ENCODE measurements at regions not wholly inside any gene's neighbourhood (a gene's known extent, or its start where the extent isn't known, plus 50 kb on each side); places are given as distances from the start of the nearest gene placed in this dataset.

DNA sequence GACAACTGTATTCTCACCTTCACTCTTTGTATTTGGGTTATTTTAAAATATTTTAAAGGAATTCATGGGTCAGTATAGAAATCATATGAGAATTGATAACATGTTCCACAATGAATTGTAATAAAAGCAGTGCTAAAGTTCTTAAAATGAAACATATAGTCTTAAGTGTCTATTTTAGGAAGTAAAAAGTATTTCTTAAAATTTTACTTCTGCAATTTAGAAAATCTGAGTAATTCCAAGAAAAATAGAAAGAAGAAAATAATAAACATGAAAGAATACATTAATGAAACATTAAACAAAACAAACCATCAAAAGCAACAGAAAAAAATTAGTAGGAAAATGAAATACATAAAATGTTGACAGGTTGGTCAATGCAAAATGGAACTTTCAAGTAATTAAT lies 332.4 kb downstream of the ETS1 start:
- Mint-ChIP-seq H3K27ac (no peak overlapping the region), H3K4me3 (no peak overlapping the region), H3K27me3 (ENCODE audit: low read depth) (no peaks in the 10 kb centered on the region), H3K9me3 (no peaks in the 10 kb centered on the region), H3K4me1 (no peaks in the 10 kb centered on the region), H3K36me3 (no peaks in the 10 kb centered on the region)
- CTCF ChIA-PET, result interaction anchor here (1.3 kb wide), 1 partner anchor 377 kb away, joined by 3 read pairs; no protein-coding TSS in a partner anchor
- DNase-seq (ENCODE audit: low spot score) (no peak), ATAC-seq (no peak)
- POLR2A ChIA-PET, result no interaction called here
- TF ChIP-seq JAZF1 (CRISPR knock-in tag; IDR thresholded peaks at IDR 0.05), result no peak
- TF ChIP-seq, protein P1, sequence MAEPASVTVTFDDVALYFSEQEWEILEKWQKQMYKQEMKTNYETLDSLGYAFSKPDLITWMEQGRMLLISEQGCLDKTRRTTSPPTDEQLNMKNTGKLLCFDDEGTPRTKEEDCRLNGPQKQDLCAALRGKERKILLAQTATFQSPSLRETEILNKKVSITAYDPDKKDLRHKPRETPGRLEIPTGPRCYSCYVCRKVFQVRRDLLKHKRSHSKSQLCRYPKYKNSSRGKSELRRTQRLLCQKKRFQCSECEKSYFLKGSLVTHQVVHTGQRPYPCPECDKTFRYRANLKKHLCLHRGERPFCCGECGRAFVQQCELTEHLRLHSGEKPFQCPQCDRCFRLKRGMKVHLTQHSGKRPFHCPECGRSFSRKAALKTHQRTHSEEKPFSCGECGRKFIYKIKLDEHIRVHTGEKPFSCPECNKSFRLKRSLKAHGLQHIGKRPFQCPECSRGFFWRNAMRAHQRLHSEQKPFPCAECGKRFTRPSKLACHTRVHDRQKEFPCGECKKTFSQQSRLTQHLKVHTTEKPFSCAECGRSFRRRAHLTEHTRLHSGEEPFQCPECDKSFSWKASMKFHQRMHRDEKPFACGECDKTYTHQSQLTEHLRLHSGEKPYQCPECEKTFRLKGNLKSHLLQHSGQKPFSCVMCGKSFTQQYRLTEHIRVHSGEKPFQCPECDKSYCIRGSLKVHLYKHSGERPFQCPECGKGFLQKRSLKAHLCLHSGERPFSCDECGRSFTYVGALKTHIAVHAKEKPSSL (CRISPR knock-in tag; conservative IDR thresholded peaks at IDR 0.05), result no peak
- no peak for TF ChIP-seq RORB (CRISPR knock-in tag; IDR thresholded peaks at IDR 0.05)
- TF ChIP-seq CBFB (CRISPR knock-in tag; IDR thresholded peaks at IDR 0.05; ENCODE audit: low read depth), result no peak
- TF ChIP-seq SMAD4 (CRISPR knock-in tag; IDR thresholded peaks at IDR 0.05), result no peak
- no peak for TF ChIP-seq NR3C1 (CRISPR knock-in tag; conservative IDR thresholded peaks at IDR 0.05; ENCODE audit: low read depth)
- TF ChIP-seq, protein P2, sequence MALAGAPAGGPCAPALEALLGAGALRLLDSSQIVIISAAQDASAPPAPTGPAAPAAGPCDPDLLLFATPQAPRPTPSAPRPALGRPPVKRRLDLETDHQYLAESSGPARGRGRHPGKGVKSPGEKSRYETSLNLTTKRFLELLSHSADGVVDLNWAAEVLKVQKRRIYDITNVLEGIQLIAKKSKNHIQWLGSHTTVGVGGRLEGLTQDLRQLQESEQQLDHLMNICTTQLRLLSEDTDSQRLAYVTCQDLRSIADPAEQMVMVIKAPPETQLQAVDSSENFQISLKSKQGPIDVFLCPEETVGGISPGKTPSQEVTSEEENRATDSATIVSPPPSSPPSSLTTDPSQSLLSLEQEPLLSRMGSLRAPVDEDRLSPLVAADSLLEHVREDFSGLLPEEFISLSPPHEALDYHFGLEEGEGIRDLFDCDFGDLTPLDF (CRISPR knock-in tag; IDR thresholded peaks at IDR 0.05), result no peak
- TF ChIP-seq TEAD4 (CRISPR knock-in tag; IDR thresholded peaks at IDR 0.05), result no peak
- TF ChIP-seq ZNF232 (CRISPR knock-in tag; IDR thresholded peaks at IDR 0.05), result no peak
- no peak for TF ChIP-seq NFYB (CRISPR knock-in tag; conservative IDR thresholded peaks at IDR 0.05; ENCODE audit: low read depth)
- TF ChIP-seq, protein P3, sequence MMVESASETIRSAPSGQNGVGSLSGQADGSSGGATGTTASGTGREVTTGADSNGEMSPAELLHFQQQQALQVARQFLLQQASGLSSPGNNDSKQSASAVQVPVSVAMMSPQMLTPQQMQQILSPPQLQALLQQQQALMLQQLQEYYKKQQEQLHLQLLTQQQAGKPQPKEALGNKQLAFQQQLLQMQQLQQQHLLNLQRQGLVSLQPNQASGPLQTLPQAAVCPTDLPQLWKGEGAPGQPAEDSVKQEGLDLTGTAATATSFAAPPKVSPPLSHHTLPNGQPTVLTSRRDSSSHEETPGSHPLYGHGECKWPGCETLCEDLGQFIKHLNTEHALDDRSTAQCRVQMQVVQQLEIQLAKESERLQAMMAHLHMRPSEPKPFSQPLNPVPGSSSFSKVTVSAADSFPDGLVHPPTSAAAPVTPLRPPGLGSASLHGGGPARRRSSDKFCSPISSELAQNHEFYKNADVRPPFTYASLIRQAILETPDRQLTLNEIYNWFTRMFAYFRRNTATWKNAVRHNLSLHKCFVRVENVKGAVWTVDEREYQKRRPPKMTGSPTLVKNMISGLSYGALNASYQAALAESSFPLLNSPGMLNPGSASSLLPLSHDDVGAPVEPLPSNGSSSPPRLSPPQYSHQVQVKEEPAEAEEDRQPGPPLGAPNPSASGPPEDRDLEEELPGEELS (CRISPR knock-in tag; IDR thresholded peaks at IDR 0.05), result no peak
- no peak for TF ChIP-seq ETV6 (CRISPR knock-in tag; IDR thresholded peaks at IDR 0.05)
- no peak for TF ChIP-seq FOXK1 (CRISPR knock-in tag; IDR thresholded peaks at IDR 0.05)
- TF ChIP-seq, protein P4, sequence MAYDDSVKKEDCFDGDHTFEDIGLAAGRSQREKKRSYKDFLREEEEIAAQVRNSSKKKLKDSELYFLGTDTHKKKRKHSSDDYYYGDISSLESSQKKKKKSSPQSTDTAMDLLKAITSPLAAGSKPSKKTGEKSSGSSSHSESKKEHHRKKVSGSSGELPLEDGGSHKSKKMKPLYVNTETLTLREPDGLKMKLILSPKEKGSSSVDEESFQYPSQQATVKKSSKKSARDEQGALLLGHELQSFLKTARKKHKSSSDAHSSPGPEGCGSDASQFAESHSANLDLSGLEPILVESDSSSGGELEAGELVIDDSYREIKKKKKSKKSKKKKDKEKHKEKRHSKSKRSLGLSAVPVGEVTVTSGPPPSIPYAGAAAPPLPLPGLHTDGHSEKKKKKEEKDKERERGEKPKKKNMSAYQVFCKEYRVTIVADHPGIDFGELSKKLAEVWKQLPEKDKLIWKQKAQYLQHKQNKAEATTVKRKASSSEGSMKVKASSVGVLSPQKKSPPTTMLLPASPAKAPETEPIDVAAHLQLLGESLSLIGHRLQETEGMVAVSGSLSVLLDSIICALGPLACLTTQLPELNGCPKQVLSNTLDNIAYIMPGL (CRISPR knock-in tag; IDR thresholded peaks at IDR 0.05), result no peak
- TF ChIP-seq CREB1 (CRISPR knock-in tag; IDR thresholded peaks at IDR 0.05), result no peak
- no peak for TF ChIP-seq GABPB1 (CRISPR knock-in tag; IDR thresholded peaks at IDR 0.05)
- TF ChIP-seq NFE2L1 (CRISPR knock-in tag; IDR thresholded peaks at IDR 0.05), result no peak
- no peak for TF ChIP-seq ZBTB21 (CRISPR knock-in tag; IDR thresholded peaks at IDR 0.05; ENCODE audit: borderline replicate concordance)
- TF ChIP-seq JUN (CRISPR knock-in tag; IDR thresholded peaks at IDR 0.05), result no peak

DNA sequence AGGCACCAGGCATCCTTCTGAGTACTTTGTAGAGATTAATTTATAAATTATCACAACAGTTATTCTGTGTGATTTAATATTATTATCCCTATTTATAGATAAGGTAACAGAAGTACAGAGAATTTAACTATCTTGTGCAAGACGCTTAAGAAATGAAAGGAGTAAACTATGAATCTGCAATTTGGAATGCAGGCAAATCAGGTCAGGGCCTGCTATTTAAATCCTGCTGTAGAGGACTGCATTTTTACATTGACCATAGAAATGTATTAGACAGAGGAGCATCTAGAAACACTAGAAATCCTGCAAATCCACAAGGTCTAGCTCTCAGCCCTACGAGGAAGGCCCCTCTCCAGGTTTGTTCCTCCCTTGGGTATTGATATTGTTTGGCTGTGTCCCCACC lies 336.2 kb downstream of the ETS1 start:
- DNase-seq (ENCODE audit: low spot score) (no peak), ATAC-seq (no peak)
- H3K9me3 Mint-ChIP-seq, result no peaks in the 10 kb centered on the region
- no peaks in the 10 kb centered on the region for H3K36me3 Mint-ChIP-seq
- POLR2A ChIA-PET, result no interaction called here
- no peak overlapping the region for H3K4me3 Mint-ChIP-seq
- no peaks in the 10 kb centered on the region for H3K27me3 Mint-ChIP-seq (ENCODE audit: low read depth)
- no peak overlapping the region for H3K27ac Mint-ChIP-seq
- peaks cover 7% of the 10 kb centered on the region for H3K4me1 Mint-ChIP-seq
- CTCF ChIA-PET, result no interaction called here
- TF ChIP-seq, protein P5, sequence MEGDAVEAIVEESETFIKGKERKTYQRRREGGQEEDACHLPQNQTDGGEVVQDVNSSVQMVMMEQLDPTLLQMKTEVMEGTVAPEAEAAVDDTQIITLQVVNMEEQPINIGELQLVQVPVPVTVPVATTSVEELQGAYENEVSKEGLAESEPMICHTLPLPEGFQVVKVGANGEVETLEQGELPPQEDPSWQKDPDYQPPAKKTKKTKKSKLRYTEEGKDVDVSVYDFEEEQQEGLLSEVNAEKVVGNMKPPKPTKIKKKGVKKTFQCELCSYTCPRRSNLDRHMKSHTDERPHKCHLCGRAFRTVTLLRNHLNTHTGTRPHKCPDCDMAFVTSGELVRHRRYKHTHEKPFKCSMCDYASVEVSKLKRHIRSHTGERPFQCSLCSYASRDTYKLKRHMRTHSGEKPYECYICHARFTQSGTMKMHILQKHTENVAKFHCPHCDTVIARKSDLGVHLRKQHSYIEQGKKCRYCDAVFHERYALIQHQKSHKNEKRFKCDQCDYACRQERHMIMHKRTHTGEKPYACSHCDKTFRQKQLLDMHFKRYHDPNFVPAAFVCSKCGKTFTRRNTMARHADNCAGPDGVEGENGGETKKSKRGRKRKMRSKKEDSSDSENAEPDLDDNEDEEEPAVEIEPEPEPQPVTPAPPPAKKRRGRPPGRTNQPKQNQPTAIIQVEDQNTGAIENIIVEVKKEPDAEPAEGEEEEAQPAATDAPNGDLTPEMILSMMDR (IDR thresholded peaks at IDR 0.05), result no peak
- TF ChIP-seq, protein P6, sequence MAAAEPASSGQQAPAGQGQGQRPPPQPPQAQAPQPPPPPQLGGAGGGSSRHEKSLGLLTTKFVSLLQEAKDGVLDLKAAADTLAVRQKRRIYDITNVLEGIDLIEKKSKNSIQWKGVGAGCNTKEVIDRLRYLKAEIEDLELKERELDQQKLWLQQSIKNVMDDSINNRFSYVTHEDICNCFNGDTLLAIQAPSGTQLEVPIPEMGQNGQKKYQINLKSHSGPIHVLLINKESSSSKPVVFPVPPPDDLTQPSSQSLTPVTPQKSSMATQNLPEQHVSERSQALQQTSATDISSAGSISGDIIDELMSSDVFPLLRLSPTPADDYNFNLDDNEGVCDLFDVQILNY (CRISPR knock-in tag; IDR thresholded peaks at IDR 0.05), result no peak
- no peak for TF ChIP-seq NR2C2 (CRISPR knock-in tag; IDR thresholded peaks at IDR 0.05)
- TF ChIP-seq, protein P7, sequence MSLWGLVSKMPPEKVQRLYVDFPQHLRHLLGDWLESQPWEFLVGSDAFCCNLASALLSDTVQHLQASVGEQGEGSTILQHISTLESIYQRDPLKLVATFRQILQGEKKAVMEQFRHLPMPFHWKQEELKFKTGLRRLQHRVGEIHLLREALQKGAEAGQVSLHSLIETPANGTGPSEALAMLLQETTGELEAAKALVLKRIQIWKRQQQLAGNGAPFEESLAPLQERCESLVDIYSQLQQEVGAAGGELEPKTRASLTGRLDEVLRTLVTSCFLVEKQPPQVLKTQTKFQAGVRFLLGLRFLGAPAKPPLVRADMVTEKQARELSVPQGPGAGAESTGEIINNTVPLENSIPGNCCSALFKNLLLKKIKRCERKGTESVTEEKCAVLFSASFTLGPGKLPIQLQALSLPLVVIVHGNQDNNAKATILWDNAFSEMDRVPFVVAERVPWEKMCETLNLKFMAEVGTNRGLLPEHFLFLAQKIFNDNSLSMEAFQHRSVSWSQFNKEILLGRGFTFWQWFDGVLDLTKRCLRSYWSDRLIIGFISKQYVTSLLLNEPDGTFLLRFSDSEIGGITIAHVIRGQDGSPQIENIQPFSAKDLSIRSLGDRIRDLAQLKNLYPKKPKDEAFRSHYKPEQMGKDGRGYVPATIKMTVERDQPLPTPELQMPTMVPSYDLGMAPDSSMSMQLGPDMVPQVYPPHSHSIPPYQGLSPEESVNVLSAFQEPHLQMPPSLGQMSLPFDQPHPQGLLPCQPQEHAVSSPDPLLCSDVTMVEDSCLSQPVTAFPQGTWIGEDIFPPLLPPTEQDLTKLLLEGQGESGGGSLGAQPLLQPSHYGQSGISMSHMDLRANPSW (CRISPR knock-in tag; conservative IDR thresholded peaks at IDR 0.05; ENCODE audit: low read depth), result no peak
- TF ChIP-seq SMAD3 (CRISPR knock-in tag; IDR thresholded peaks at IDR 0.05; ENCODE audit: borderline replicate concordance), result no peak
- no peak for TF ChIP-seq JUN (CRISPR knock-in tag; IDR thresholded peaks at IDR 0.05)

All from WTC11 (cell line).